ENCODE measurements at regions not wholly inside any gene's neighbourhood (a gene's known extent, or its start where the extent isn't known, plus 50 kb on each side); places are given as distances from the start of the nearest gene placed in this dataset.
"Not testable (repeated sequence)": the region's sequence is repeated elsewhere in the genome, so short reads cannot be mapped to it uniquely, and the experiment has no call there.

- no peak for DNase-seq
Observed at GRCh38 chr6:137933696-137934095, 66.6 kb downstream of the TNFAIP3 start.

GRCh38 chr6:137936798-137937197 is 69.7 kb downstream of the TNFAIP3 start:
- DNase-seq: no peak

GRCh38 chr6:137937834-137938233 is 70.8 kb downstream of the TNFAIP3 start:
- DNase-seq: peak in 1 of 2 experiments; percentile 24

GRCh38 chr6:137938770-137939379 is 71.8 kb downstream of the TNFAIP3 start:
- no peak for DNase-seq

GRCh38 chr6:137941995-137942394 is 74.9 kb downstream of the TNFAIP3 start:
- DNase-seq: no peak

- DNase-seq: no peak
Observed at GRCh38 chr6:137942736-137943135, 75.7 kb downstream of the TNFAIP3 start.

GRCh38 chr6:137944381-137944780 is 77.3 kb downstream of the TNFAIP3 start:
- not testable (repeated sequence) for DNase-seq

GRCh38 chr6:137944793-137945498 is 77.9 kb downstream of the TNFAIP3 start:
- peak; percentile 65 to 75 for DNase-seq

- no peak for DNase-seq
Observed at GRCh38 chr6:137949686-137950390, 82.8 kb downstream of the TNFAIP3 start.

- DNase-seq: no peak
Observed at GRCh38 chr6:137950581-137950980, 83.5 kb downstream of the TNFAIP3 start.

GRCh38 chr6:137951064-137951597 is 84.1 kb downstream of the TNFAIP3 start:
- DNase-seq: no peak

- no peak for DNase-seq
Observed at GRCh38 chr6:137952247-137952646, 85.2 kb downstream of the TNFAIP3 start.

- DNase-seq: no peak
Observed at GRCh38 chr6:137953761-137954160, 86.7 kb downstream of the TNFAIP3 start.

- no peak for DNase-seq
Observed at GRCh38 chr6:137954253-137954652, 87.2 kb downstream of the TNFAIP3 start.

GRCh38 chr6:137956098-137956488 is 89.0 kb downstream of the TNFAIP3 start:
- DNase-seq: no peak

GRCh38 chr6:137957471-137957870 is 90.4 kb downstream of the TNFAIP3 start:
- no peak for DNase-seq

GRCh38 chr6:137958811-137959565 is 91.9 kb downstream of the TNFAIP3 start:
- DNase-seq: peak; percentile 100

GRCh38 chr6:137962725-137963124 is 95.7 kb downstream of the TNFAIP3 start:
- no peak for DNase-seq

- no peak for DNase-seq
Observed at GRCh38 chr6:137964876-137965275, 97.8 kb downstream of the TNFAIP3 start.

GRCh38 chr6:137967689-137968454 is 100.8 kb downstream of the TNFAIP3 start:
- peak; percentile 92 to 95 for DNase-seq

- DNase-seq: no peak
Observed at GRCh38 chr6:137968455-137968804, 101.4 kb downstream of the TNFAIP3 start.

GRCh38 chr6:137968901-137969300 is 101.8 kb downstream of the TNFAIP3 start:
- peak in 1 of 2 experiments; percentile 18 for DNase-seq
